AG09319 (cell line): ENCODE measurements at regions not wholly inside any gene's neighbourhood (a gene's known extent, or its start where the extent isn't known, plus 50 kb on each side); places are given as distances from the start of the nearest gene placed in this dataset.

Source experiments
- DNase-seq: peaks from one replicate; pipeline ENCODE4 v3.0.0-alpha.2; 2010; ENCODE audit warnings: low read depth; ENCODE audit errors: extremely low read depth
- TF ChIP-seq, protein P1 (sequence below): IDR thresholded peaks from 2 replicates; pipeline ENCODE4 v1.5.1; 2011; ENCODE audit warnings: low read depth, mild to moderate bottlenecking, inconsistent platforms, low read length, moderate library complexity

DNA sequence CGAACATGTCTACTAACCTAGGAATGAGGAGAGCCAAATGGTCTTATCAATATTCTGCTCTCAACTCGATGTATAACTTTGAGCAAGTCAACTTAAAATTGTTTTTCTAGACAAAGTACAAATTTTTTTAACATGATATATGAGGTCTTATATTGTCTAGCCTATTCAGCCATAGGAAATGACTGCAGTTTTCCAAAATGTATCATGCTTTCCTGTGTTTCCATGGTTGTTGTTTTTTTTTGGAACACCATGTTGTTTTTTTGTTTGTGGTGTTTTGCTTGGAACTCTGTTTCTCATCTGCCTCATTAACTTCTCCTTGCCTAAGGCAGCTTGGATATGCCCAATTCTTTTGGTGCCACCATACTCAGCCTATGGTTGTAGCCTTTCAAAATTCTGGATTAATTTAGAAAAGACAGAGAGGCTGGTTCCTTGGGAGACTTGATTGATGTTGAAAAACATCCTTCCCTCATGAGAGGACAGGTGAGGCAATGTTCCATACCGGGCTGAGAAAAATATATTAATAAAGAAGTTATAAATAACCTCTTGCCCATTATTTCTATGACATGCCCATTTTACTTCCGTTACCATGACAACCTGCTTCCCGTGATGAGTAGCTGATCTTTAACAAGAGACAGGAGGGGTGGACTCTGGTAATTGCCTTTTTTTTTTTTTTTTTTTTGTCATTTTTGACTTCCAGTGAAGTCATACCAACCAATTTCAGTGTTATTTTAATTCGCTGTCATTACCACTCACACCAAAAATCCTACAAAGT is 687.9 kb upstream of the GRM7 start:
- TF ChIP-seq, protein P1, sequence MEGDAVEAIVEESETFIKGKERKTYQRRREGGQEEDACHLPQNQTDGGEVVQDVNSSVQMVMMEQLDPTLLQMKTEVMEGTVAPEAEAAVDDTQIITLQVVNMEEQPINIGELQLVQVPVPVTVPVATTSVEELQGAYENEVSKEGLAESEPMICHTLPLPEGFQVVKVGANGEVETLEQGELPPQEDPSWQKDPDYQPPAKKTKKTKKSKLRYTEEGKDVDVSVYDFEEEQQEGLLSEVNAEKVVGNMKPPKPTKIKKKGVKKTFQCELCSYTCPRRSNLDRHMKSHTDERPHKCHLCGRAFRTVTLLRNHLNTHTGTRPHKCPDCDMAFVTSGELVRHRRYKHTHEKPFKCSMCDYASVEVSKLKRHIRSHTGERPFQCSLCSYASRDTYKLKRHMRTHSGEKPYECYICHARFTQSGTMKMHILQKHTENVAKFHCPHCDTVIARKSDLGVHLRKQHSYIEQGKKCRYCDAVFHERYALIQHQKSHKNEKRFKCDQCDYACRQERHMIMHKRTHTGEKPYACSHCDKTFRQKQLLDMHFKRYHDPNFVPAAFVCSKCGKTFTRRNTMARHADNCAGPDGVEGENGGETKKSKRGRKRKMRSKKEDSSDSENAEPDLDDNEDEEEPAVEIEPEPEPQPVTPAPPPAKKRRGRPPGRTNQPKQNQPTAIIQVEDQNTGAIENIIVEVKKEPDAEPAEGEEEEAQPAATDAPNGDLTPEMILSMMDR, result no peak
- DNase-seq, result no peak

GRCh38 chr3:6177417-6177816 is 683.5 kb upstream of the GRM7 start:
- TF ChIP-seq, protein P1, result no peak

GRCh38 chr3:6179761-6180160 is 681.2 kb upstream of the GRM7 start:
- DNase-seq, result no peak
- TF ChIP-seq, protein P1, result no peak

More at GRCh38 chr3:6177417-6177816, 683.5 kb upstream of the GRM7 start:
- DNase-seq, result no peak

GRCh38 chr3:6180171-6180570 is 680.7 kb upstream of the GRM7 start:
- DNase-seq, result no peak

DNA sequence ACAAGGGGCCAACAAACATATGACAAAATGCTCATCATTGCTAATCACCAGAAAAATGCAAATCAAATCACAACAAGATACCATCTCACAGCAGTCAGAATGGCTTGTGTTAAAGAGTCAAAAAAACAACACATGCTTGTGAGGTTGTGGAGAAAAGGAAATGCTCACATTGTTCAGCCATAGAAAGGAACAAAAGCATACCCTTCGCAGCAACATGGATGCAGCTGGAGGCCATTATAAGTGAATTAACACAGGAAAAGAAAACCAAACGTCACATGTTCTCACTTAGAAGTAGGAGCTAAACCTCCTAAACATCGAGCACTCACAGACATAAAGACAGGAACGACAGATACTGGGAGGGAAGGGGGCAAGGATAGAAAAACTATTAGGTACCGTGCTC is 678.4 kb upstream of the GRM7 start:
- no peak for DNase-seq
- TF ChIP-seq, protein P1, result no peak

More at GRCh38 chr3:6180171-6180570, 680.7 kb upstream of the GRM7 start:
- TF ChIP-seq, protein P1, result no peak

DNA sequence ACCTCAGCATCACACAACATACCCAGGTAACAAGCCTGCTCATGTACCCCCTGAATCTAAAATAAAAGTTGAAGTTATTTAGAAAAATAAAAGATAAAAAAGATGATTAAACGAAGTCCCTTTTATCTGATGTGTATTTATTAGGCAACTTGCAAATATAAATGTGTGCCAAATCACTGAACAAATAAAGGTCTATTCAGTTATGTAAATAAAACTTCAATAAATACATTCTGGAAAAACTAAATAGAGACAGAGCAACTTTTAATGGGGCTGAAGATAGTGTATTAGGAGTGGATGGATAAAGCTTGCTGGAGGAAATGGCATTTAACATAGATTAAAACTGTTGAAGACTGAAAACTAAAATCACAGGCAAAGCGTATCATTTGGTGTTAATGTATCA is 678.0 kb upstream of the GRM7 start:
- TF ChIP-seq, protein P1, result no peak
- DNase-seq, result no peak

DNA sequence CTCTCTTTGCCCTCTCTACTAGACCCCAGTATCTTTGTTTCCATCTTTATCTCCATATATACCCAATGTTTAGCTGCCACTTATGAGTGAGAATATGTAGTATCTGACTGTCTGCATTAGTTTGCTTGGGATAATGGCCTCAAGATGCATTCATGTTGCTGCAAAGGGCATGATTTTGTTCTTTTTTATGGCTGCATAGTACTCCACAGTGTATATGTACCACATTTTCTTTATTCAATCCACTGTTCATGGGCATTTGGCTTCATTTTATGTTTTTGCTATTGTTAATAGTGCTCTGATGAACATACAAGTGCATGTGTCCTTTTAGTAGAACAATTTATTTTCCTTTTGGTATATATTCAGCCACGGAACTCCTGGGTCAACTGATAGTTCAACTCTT is 671.5 kb upstream of the GRM7 start:
- TF ChIP-seq, protein P1, result no peak
- DNase-seq, result no peak
